Mucosa of descending colon (tissue), 3 donors: ENCODE measurements at regions not wholly inside any gene's neighbourhood (a gene's known extent, or its start where the extent isn't known, plus 50 kb on each side); places are given as distances from the start of the nearest gene placed in this dataset.

ENCODE experiments used
- ATAC-seq: fragments of 200-7000 bp; cut with Tn5 transposase; one replicate; pipeline ENCODE4 v1.9.1; 2020; ENCODE audit warnings: mild to moderate bottlenecking, moderate library complexity
- DNase-seq, 3 donors: peaks; one replicate each; pipeline ENCODE4 v3.0.0-alpha.2; 2020
- H3K36me3 ChIP-seq: fragments of 200-600 bp; one replicate; pipeline ENCODE4 v1.8.0; 2021; ENCODE audit warnings: low read depth, mild to moderate bottlenecking
- H3K4me1 ChIP-seq: fragments of 200-600 bp; one replicate; pipeline ENCODE4 v1.8.0; 2021; ENCODE audit warnings: low read depth, mild to moderate bottlenecking
- H3K4me3 ChIP-seq: fragments of 200-600 bp; one replicate; pipeline ENCODE4 v1.8.0; 2021; ENCODE audit warnings: mild to moderate bottlenecking
- H3K9me3 ChIP-seq: fragments of 200-600 bp; one replicate; pipeline ENCODE4 v1.8.0; 2021; ENCODE audit warnings: mild to moderate bottlenecking
- CTCF ChIP-seq: fragments of 200-600 bp; IDR thresholded peaks from one replicate; pipeline ENCODE4 v1.8.0; 2022; ENCODE audit warnings: antibody characterized with exemption, mild to moderate bottlenecking
- intact Hi-C, 2 donors: fragments of 100-400 bp; cut with DNase I in 1 of 2; cut with micrococcal nuclease in 1 of 2; formaldehyde crosslinking; loops; one replicate each; pipeline versions ENCODE4 v1.11.0 to v1.11.1; 2022; cut with DNase I, micrococcal nuclease
- donor health status: DM: no; HTN: no; CAD: no; lungs with moderate emphysema.
- donor health status: DM: no; HTN: no; CAD: no.
- donor health status: DM: no; HTN: yes; CAD: no.

DNA sequence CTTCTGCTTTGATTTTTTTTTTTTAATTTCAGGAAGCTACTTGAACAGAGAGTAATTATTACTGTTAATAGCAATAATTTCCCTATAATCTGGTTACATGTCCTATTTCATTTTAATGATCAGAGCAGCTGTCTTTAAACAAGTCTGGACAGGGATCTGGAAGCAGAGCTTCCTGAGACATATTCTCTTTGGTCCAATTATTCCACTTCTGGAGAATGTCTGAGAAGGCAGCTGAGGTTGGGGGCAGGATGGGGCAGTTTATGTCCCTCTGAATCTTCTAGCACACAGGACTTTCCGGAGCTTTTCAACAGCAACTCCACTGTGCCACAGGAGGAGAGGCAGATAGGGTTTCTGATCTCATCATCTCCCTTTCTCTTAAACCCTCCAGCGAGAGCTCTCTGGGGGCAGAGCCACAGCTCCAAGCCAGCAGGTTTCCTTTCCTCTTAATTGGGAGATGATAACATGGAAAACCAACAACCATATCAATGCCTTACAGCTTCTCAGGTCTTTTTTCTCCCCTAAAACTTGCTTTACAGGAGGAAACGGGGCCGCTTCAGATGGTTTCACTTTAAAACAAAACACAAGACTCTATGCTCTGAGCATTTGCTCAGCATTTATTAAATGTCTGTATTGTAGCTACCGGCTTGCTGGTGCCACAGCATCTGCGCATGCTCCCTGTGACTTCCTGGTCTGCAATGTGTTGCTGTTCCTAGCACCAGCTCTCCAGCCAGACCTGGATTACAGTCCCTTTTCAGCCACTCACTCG is 425.7 kb upstream of the USP24 start:
- ATAC-seq (peak; percentile 35), DNase-seq (peak; percentile 26 to 50 (median 33))
- intact Hi-C loops = no loop called here
- H3K36me3 ChIP-seq = no peaks in the 10 kb centered on the region
- no peak overlapping the region for H3K4me3 ChIP-seq
- H3K9me3 ChIP-seq = no peaks in the 10 kb centered on the region
- TF ChIP-seq CTCF = no peak
- H3K4me1 ChIP-seq = no peaks in the 10 kb centered on the region

GRCh38 chr1:55639526-55639925 is 424.4 kb upstream of the USP24 start:
- no peak for TF ChIP-seq CTCF
- H3K9me3 ChIP-seq = no peaks in the 10 kb centered on the region
- peak; percentile 22 for ATAC-seq
- H3K4me1 ChIP-seq = no peaks in the 10 kb centered on the region
- no peaks in the 10 kb centered on the region for H3K36me3 ChIP-seq
- intact Hi-C loops = no loop called here
- no peak for DNase-seq
- no peak overlapping the region for H3K4me3 ChIP-seq

DNA sequence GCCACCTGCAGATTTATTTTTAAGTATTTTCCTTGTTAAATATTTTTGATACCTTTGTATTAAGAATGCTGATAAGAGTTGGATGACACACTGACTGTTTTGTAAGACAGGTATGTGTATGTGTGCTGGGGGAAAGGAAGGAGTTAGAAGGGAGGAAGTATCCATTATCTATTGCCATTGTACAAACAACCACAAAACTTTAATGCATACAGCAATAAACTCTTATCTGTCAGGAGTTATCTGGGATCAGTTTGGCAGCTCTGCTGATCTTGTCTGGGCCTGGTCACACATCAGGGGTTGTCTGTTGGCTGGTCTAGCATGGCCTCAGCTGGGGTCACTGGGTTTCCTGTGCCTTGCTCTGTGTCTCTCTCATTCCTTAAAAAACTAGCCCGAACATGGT is 423.9 kb upstream of the USP24 start:
- no peaks in the 10 kb centered on the region for H3K9me3 ChIP-seq
- ATAC-seq = peak; percentile 86
- H3K4me1 ChIP-seq = no peaks in the 10 kb centered on the region
- peak in 1 of 3 donors; percentile 12 for DNase-seq
- no peak for TF ChIP-seq CTCF
- H3K36me3 ChIP-seq = no peaks in the 10 kb centered on the region
- intact Hi-C loops = no loop called here
- H3K4me3 ChIP-seq = no peak overlapping the region

- intact Hi-C loops = no loop called here
- DNase-seq = no peak
Observed at GRCh38 chr1:55636696-55637095, 421.5 kb upstream of the USP24 start.

GRCh38 chr1:55635856-55636255 is 420.7 kb upstream of the USP24 start:
- no peaks in the 10 kb centered on the region for H3K9me3 ChIP-seq
- DNase-seq = no peak
- intact Hi-C loops = no loop called here
- ATAC-seq = no peak
- no peak for TF ChIP-seq CTCF
- H3K4me3 ChIP-seq = no peak overlapping the region
- no peaks in the 10 kb centered on the region for H3K36me3 ChIP-seq
- H3K4me1 ChIP-seq = no peaks in the 10 kb centered on the region

More at GRCh38 chr1:55636696-55637095, 421.5 kb upstream of the USP24 start:
- TF ChIP-seq CTCF = no peak
- Histone ChIP-seq H3K4me3 (no peak overlapping the region), H3K36me3 (no peaks in the 10 kb centered on the region), H3K9me3 (no peaks in the 10 kb centered on the region), H3K4me1 (no peaks in the 10 kb centered on the region)
- no peak for ATAC-seq
